Activated naive CD8-positive, alpha-beta T cell treated with anti-CD3 and anti-CD28 coated beads, Interleukin-2, amount 50 U/mL, for 24 hours (primary cell): ENCODE measurements at regions not wholly inside any gene's neighbourhood (a gene's known extent, or its start where the extent isn't known, plus 50 kb on each side); places are given as distances from the start of the nearest gene placed in this dataset.

ENCODE experiments used
- ATAC-seq: fragments of 150-1000 bp; cut with Tn5 transposase; one replicate; pipeline ENCODE4 v1.10.0; 2021
- DNase-seq: peaks from one replicate; pipeline ENCODE4 v3.0.0; 2021
- H3K27ac Mint-ChIP-seq: one replicate; pipeline ENCODE4 v1.8.0; 2021; ENCODE audit warnings: mild to moderate bottlenecking, mixed read lengths
- H3K27me3 Mint-ChIP-seq: one replicate; pipeline ENCODE4 v1.8.0; 2021; ENCODE audit warnings: mixed read lengths
- H3K36me3 Mint-ChIP-seq: one replicate; pipeline ENCODE4 v1.8.0; 2021; ENCODE audit warnings: low read depth, mixed read lengths
- H3K4me1 Mint-ChIP-seq: one replicate; pipeline ENCODE4 v1.8.0; 2021; ENCODE audit warnings: mixed read lengths
- H3K4me3 Mint-ChIP-seq: one replicate; pipeline ENCODE4 v1.8.0; 2021; ENCODE audit warnings: mild to moderate bottlenecking, moderate library complexity, mixed read lengths
- H3K9me3 Mint-ChIP-seq: one replicate; pipeline ENCODE4 v1.8.0; 2021; ENCODE audit warnings: mixed read lengths

DNA sequence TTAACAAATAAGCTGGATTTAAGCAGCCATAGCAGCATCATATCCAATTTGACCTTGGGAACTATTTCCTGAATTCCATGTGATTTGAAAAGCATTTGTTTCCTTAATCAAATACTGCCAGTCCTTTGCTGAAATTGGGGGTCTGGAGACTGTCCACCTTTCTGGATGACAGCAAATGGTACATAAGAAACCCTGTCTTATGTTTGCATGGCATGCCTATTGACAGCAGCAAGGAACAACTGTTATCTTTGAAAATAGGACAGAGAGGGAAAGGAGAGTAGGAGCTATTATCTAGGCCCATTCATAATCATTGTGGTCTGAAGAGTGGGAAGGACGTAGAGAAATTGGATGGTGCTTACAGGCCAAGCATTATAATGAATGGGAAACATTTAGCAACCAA lies 129.2 kb upstream of the CTNNA2 start:
- no peak overlapping the region for H3K4me3 Mint-ChIP-seq
- ATAC-seq (no peak), DNase-seq (no peak)
- H3K27me3 Mint-ChIP-seq, result no peaks in the 10 kb centered on the region
- no peaks in the 10 kb centered on the region for H3K4me1 Mint-ChIP-seq
- H3K36me3 Mint-ChIP-seq, result no peaks in the 10 kb centered on the region
- H3K27ac Mint-ChIP-seq, result no peak overlapping the region
- peaks cover 16% of the 10 kb centered on the region for H3K9me3 Mint-ChIP-seq

DNA sequence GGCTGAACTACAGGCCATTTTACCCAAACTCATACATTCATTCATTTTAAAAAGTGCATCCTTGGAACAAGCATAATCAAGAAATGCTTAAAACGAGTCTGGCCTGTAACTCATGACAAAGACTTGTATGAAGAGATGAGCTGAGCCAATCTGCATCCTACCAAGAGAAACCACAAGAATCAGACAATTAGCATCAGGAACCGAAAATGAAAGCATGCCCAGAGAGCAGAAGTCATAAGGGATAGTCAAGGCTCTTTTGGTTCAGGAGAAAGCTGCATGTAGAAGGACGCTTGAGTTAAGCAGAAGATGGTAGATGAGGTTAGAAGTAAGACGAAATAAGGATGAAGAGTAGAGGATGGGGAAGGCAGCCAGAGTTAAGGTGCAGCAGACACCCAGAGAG lies 137.0 kb upstream of the CTNNA2 start:
- Mint-ChIP-seq H3K36me3 (no peaks in the 10 kb centered on the region), H3K27me3 (no peaks in the 10 kb centered on the region), H3K27ac (no peak overlapping the region)

DNA sequence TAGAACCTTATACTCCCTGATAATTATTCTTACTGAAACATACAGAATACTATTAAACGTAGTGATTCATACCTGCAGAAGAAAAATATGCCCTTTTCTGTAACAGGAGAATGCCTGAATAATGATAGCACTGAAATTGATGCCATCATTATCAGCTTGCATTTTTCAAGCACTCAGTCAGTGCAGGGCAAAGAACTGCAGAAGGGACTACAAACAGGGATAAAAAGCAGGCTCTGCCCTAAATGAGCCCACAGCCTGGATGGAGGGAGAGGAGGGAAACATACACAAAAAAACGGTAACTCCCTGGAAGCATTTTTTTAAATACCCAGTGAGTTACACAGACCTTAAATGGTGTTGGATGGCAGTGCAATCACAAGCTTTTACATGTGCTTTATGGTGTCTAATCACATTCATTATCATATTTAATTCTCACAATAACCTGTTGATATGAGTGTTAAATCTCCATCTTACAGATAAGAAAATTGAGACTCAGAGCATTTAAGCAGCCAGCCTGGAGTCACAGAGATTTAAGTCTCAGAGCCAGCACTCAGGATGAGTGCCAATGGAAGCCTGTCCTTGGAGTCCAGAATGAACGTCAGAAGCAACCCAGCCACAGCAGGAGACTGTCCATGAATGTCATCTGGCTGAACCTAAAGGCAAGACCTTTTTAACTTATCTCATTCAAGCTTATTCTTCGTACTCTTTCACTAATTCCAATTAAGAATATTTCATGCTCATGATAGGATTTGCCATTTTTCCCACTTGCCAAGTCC lies 139.3 kb upstream of the CTNNA2 start:
- H3K4me3 Mint-ChIP-seq, result no peak overlapping the region

More for the DNA sequence above, 137.0 kb upstream of the CTNNA2 start:
- Mint-ChIP-seq H3K9me3 (peaks cover 8% of the 10 kb centered on the region), H3K4me3 (no peak overlapping the region), H3K4me1 (no peaks in the 10 kb centered on the region)
- DNase-seq (no peak), ATAC-seq (no peak)

DNA sequence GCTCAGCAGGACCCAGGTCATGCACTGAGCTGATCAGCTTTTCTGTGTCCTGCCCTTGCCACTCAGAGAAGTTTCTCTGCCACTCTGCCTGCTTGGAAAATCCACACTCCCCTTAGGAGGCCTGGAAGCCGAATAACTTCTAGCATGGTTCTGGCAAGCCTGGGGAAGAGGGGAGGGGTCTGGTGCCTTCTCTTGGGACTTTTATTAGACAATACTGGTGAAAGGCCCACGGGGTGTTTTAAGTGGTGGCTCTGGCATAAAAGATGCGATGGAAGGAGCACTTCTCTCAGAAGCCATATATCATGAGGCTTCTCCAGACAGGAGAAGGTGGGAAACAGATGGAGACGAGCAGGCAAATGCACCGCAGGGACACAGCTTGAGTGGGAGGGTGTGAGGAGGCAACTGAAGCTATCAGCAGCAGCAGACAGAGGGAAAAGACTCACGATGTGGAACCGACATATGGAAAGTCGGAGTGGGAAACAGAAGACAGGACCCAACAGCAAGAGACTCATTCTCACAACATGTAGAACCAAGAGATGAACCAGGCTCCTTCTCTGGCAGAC lies 141.8 kb upstream of the CTNNA2 start:
- ATAC-seq, result no peak
- Mint-ChIP-seq H3K36me3 (no peaks in the 10 kb centered on the region), H3K4me1 (no peaks in the 10 kb centered on the region)

More for the DNA sequence above, 139.3 kb upstream of the CTNNA2 start:
- Mint-ChIP-seq H3K36me3 (no peaks in the 10 kb centered on the region), H3K4me1 (no peaks in the 10 kb centered on the region), H3K27ac (no peak overlapping the region), H3K27me3 (no peaks in the 10 kb centered on the region), H3K9me3 (peaks cover 8% of the 10 kb centered on the region)
- no peak for DNase-seq
- no peak for ATAC-seq

DNA sequence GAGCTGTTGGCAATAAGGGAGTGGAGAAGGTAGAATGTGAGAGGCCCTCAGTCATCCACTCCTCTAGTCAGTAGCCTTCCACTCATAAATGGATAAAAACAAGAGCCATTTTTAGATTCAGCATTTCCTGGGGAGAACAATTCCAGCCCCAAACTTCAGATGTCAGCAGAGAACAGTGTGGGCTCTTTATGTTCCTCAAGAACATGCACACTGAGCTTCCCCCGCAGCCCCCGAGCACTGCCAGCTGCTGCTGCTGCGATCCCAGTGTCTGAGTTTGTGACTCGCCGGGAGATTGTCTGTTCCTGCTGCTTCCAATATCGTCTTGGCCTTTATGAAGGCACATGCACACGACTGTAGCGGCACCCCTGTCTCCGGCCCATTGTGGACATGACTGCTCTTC lies 143.7 kb upstream of the CTNNA2 start:
- H3K27ac Mint-ChIP-seq, result no peak overlapping the region
- H3K9me3 Mint-ChIP-seq, result peaks cover 5% of the 10 kb centered on the region
- no peaks in the 10 kb centered on the region for H3K4me1 Mint-ChIP-seq
- H3K27me3 Mint-ChIP-seq, result no peaks in the 10 kb centered on the region
- no peak for DNase-seq
- H3K36me3 Mint-ChIP-seq, result no peaks in the 10 kb centered on the region
- ATAC-seq, result no peak
- no peak overlapping the region for H3K4me3 Mint-ChIP-seq

More for the DNA sequence above, 141.8 kb upstream of the CTNNA2 start:
- H3K4me3 Mint-ChIP-seq, result no peak overlapping the region
- no peak overlapping the region for H3K27ac Mint-ChIP-seq
- no peaks in the 10 kb centered on the region for H3K27me3 Mint-ChIP-seq
- no peak for DNase-seq
- H3K9me3 Mint-ChIP-seq, result peaks cover 7% of the 10 kb centered on the region

DNA sequence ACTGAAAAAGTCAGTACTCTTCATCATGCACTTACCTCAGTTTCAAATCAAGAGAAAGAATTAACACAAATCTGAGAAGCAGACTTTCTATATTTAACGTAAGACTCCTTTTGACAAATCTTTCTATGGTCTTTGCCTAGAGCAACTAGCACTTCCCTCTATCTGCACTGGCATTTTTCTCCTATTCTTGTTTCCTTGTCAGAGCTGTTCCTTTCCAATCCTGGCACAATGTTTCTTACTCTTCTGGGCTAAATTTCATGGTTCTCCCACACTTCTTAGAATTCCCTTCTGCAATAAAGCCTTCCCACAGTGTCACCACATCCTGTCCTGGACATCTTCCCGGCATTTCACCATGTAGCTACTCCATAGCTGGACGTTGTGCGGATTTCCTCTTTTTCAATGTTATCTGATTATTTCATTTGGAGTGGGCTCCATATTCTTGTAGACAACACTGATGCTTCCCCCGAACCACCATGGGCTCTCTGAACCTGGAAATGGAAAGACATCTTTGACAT lies 144.7 kb upstream of the CTNNA2 start:
- no peak for ATAC-seq
- peaks cover 7% of the 10 kb centered on the region for H3K9me3 Mint-ChIP-seq

DNA sequence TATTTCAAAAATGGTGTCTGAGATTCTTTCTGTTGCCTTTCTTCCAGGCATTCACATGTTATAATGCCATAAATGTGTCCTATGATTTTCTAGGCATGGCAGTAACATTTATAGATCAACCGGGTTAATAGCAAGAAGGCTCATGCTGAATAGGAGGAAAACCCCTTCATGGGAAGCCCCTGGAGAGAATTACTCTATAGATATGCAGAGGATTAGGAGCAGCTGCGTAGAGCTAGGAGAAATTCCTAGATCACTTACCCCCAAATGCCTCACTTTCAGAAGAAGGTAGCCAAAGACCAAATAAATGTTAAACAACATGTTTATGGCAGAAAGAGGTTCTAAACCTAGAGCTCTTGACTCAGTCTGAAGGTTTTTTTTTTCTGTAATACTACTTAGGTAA lies 153.4 kb upstream of the CTNNA2 start:
- no peak overlapping the region for H3K4me3 Mint-ChIP-seq

More for the DNA sequence above, 144.7 kb upstream of the CTNNA2 start:
- Mint-ChIP-seq H3K36me3 (no peaks in the 10 kb centered on the region), H3K27me3 (no peaks in the 10 kb centered on the region), H3K27ac (no peak overlapping the region), H3K4me3 (no peak overlapping the region), H3K4me1 (no peaks in the 10 kb centered on the region)
- DNase-seq, result no peak

DNA sequence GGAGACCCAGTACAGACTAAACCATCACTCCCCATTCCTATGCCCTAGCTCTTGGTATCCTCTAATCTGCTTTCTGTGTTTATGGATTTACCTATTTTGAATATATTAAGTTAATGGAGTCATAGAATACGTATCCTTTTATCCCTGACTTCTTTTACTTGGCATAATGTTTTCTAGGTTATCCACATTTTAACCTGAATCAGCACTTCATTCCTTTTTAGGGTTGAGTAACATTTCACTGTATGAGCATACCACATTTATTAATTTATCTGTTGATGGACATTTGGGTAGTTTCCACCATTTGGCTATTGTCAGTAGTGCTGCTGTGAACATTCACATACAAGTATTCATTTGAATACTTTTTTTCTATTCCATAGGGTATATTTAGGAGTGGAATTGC lies 157.3 kb upstream of the CTNNA2 start:
- H3K36me3 Mint-ChIP-seq, result no peaks in the 10 kb centered on the region
- H3K4me3 Mint-ChIP-seq, result no peak overlapping the region
- no peak for ATAC-seq
- DNase-seq, result no peak
- no peaks in the 10 kb centered on the region for H3K4me1 Mint-ChIP-seq
- H3K27me3 Mint-ChIP-seq, result no peaks in the 10 kb centered on the region
- H3K27ac Mint-ChIP-seq, result no peak overlapping the region
- H3K9me3 Mint-ChIP-seq, result peaks cover 25% of the 10 kb centered on the region

More for the DNA sequence above, 153.4 kb upstream of the CTNNA2 start:
- no peaks in the 10 kb centered on the region for H3K27me3 Mint-ChIP-seq
- DNase-seq (no peak), ATAC-seq (no peak)
- no peaks in the 10 kb centered on the region for H3K36me3 Mint-ChIP-seq
- H3K9me3 Mint-ChIP-seq, result peaks cover 4% of the 10 kb centered on the region
- H3K27ac Mint-ChIP-seq, result no peak overlapping the region
- no peaks in the 10 kb centered on the region for H3K4me1 Mint-ChIP-seq

DNA sequence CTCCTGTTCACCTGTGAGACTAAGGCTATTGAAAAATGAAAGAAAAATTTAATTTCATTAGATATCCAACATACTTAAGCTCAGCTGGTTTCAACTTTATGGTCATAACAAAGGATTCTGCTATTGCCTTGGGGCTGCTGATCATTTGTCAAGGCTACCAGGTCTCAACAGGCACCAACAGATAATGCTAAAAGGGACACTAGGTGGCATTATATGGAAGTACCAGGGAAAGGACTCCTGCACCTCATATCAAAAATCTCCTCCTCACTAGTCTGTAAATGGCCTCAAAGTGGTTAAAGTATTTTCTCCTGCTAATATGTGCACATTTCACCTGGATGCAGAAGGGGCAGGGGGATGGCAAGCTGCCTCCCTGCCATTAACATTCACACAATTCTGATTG lies 167.9 kb upstream of the REG3A start:
- Mint-ChIP-seq H3K4me3 (no peak overlapping the region), H3K36me3 (no peaks in the 10 kb centered on the region)

DNA sequence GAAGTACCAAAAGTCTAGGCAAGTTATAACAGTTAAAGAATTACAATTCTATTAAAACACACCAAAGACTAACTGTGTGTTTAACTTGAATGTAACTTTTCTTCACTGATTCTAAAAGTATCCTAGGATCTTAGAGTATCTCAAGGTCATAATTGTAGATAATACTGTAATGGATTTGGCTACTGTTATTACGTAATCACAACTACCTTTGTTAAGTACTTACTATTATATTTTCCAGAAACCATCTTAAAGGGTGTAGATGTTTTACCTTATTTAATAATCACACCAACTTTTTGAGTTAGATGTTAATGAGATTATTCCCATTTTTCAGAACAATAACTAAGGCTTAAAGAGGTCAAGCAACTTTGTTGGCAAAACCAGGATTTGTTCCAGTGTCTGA lies 161.3 kb upstream of the REG3A start:
- no peak overlapping the region for H3K4me3 Mint-ChIP-seq
- H3K27me3 Mint-ChIP-seq, result no peaks in the 10 kb centered on the region
- DNase-seq, result no peak
- H3K4me1 Mint-ChIP-seq, result no peaks in the 10 kb centered on the region
- peaks cover 4% of the 10 kb centered on the region for H3K9me3 Mint-ChIP-seq
- ATAC-seq, result no peak
- H3K36me3 Mint-ChIP-seq, result no peaks in the 10 kb centered on the region
- H3K27ac Mint-ChIP-seq, result no peak overlapping the region

More for the DNA sequence above, 167.9 kb upstream of the REG3A start:
- Mint-ChIP-seq H3K4me1 (no peaks in the 10 kb centered on the region), H3K27ac (no peak overlapping the region), H3K9me3 (no peaks in the 10 kb centered on the region), H3K27me3 (no peaks in the 10 kb centered on the region)
- ATAC-seq (no peak), DNase-seq (no peak)

DNA sequence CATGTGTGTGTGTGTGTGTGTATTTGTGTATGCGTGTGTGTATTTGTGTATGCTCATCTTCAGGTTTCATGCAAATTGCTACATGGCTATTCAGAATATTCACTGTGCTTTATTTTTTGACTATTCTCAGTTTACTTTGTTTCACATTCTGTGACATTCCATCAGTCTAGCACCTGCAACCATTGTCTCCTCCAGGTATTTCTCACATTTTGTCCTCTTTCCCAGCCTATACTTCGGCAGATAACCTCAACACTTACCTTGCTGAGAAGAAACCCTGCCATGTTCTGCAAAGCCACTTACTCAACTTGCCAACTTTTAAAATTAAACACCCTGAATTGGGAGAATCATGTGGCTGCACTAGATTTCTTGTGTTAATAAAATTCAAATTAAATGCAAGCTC lies 135.4 kb upstream of the REG3A start:
- Mint-ChIP-seq H3K4me3 (no peak overlapping the region), H3K27me3 (no peaks in the 10 kb centered on the region), H3K9me3 (peaks cover 23% of the 10 kb centered on the region), H3K36me3 (no peaks in the 10 kb centered on the region), H3K4me1 (no peaks in the 10 kb centered on the region), H3K27ac (no peak overlapping the region)
- ATAC-seq, result no peak
- no peak for DNase-seq

DNA sequence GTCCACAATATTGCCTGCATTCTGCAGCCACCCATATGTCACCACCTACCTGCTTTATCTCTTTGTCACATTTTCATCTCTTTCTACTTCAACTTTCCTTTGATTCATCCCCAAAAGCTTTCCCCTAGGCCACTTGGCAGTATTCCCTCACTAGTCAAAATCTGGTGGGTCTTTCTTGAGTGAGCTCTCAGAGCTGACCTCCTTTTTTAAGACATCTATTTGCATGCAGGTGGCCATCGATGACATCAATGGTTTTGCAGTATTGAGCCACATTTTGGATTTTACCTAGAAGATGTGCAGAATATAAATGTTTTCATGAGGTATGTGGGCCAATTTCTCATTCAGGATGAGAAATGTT lies 133.4 kb upstream of the REG3A start:
- no peak for DNase-seq
- ATAC-seq, result no peak
- Mint-ChIP-seq H3K27ac (no peak overlapping the region), H3K36me3 (no peaks in the 10 kb centered on the region), H3K4me3 (no peak overlapping the region), H3K27me3 (no peaks in the 10 kb centered on the region), H3K4me1 (no peaks in the 10 kb centered on the region), H3K9me3 (peaks cover 23% of the 10 kb centered on the region)

DNA sequence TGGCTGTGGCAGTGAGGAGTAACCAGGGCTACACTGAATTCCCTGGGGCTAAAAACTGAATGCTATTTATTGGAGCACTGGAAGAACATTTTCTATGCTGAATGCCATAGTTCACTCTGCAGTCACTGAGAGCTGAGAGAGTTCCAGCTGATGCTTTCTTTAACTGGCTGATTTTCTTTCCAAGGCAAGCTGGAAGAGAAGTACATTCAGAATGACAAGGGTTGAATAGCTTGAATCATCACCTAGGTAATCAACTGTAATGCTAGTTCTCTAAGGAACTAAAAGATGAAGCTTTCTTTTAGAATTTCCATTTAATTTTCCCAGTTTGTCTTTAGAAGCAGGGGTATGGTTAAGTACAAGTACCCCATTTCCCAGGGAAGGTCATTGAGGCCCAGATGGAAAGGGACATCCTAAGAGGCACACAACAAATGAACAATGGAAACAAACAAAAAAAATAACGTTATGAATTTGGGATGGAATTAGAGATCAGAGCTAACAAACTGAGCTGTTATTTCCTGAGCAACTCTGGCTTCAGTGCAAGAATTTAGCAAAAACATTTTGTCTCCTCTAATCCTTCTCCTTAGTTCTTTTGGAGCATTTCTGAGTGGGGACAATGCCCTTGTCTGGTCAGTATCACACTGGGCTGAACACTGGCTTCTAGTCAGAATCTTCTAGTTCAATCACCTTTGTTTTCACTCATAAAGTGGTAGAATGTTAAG lies 132.8 kb upstream of the REG3A start:
- Mint-ChIP-seq H3K9me3 (peaks cover 19% of the 10 kb centered on the region), H3K4me1 (no peaks in the 10 kb centered on the region), H3K27ac (no peak overlapping the region), H3K36me3 (no peaks in the 10 kb centered on the region), H3K4me3 (no peak overlapping the region), H3K27me3 (no peaks in the 10 kb centered on the region)
- no peak for DNase-seq
- no peak for ATAC-seq

DNA sequence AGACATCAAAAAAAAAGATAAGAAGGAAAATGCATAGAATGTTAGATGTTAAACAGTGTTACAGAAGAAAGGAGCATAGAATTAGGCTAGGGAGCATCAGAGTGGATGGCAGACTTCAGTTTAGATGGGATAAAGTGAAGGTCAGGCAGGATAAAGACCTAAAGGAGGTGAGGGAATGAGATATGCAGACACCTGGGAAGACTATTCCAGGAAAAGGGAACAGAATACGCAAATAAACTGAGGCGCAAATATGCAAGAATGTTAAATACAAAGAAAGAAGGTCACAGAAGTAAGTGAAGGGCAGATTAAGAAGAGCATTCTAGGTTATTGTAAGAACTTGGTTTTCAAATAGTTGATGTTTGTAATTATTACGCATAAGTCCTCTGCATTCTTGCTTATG lies 116.3 kb upstream of the REG3A start:
- DNase-seq (no peak), ATAC-seq (no peak)
- H3K4me3 Mint-ChIP-seq, result no peak overlapping the region
- H3K27ac Mint-ChIP-seq, result no peak overlapping the region
- peaks cover 17% of the 10 kb centered on the region for H3K9me3 Mint-ChIP-seq
- H3K4me1 Mint-ChIP-seq, result no peaks in the 10 kb centered on the region
- H3K36me3 Mint-ChIP-seq, result no peaks in the 10 kb centered on the region
- H3K27me3 Mint-ChIP-seq, result no peaks in the 10 kb centered on the region

DNA sequence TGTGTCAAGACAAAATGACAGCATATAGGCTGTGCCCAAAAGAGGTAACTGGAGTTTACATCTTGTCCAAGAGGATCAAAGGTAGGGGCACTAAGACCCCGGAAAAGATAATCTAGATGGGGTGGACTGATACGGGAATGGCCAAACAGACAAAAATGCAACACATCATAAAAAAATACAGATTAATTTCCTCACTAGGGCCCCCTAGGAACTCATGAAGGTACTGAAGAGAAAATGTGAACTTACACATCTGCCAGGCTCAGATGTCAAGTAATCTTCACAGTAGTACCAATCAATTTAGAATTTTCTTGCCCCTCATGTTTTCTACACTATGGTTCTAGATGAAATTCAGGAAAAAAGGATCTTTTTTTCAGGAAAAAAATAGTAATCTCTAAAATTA lies 115.6 kb upstream of the REG3A start:
- ATAC-seq (no peak), DNase-seq (no peak)
- Mint-ChIP-seq H3K4me3 (no peak overlapping the region), H3K4me1 (no peaks in the 10 kb centered on the region), H3K27ac (no peak overlapping the region), H3K27me3 (no peaks in the 10 kb centered on the region), H3K36me3 (no peaks in the 10 kb centered on the region), H3K9me3 (peaks cover 17% of the 10 kb centered on the region)
